ENCODE measurements at regions not wholly inside any gene's neighbourhood (a gene's known extent, or its start where the extent isn't known, plus 50 kb on each side); places are given as distances from the start of the nearest gene placed in this dataset.

DNA sequence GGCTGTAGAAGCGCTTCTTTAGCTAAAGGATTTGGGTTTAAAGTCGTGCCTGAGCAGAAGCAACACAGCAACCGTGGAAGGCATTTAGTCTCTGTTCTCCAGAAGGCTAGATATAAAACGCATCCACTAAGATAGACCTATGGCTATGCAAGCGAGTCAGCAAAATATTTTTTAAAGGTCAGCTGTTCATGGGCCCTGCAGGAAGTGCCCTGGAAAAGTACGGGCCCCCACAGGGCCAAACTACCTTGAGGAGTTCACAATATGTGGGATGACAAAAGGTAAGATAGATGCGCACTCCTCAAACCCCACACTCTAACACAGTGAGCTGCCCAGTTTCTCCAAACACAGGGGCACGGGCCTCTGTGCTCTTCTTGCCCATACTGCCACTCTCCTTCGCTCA lies 261.6 kb downstream of the VPS13C start:
- Histone ChIP-seq H3K9me3 (ENCODE audit: low read depth, low read length) (no peaks in the 10 kb centered on the region), H3K4me1 (ENCODE audit: insufficient read depth, low read length) (no peaks in the 10 kb centered on the region), H3K4me3 (ENCODE audit: low read length) (no peak overlapping the region), H3K27me3 (ENCODE audit: insufficient read depth, low read length) (peaks cover 5% of the 10 kb centered on the region)

DNA sequence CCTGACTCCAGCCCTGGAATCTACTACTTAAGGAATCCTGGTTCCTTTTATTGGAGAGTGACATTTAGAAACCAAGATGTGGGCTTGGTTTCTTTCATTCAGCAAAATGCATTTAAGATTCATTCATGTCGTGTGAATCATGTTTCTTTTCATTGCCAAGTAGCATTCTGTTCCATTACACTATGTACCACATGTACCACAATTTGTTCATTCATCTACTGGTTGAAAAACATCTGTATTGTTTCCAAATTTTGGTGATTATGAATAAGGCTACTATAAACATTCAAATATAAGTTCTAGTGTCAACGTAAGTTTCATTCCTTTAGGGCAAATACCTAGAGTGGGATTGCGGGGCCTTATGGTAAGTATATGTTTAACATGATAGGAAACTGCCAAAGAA lies 264.2 kb downstream of the VPS13C start:
- H3K27me3 ChIP-seq (ENCODE audit: insufficient read depth, low read length), result peaks cover 5% of the 10 kb centered on the region
- no peak overlapping the region for H3K4me3 ChIP-seq (ENCODE audit: low read length)
- H3K9me3 ChIP-seq (ENCODE audit: low read depth, low read length), result no peaks in the 10 kb centered on the region
- H3K4me1 ChIP-seq (ENCODE audit: insufficient read depth, low read length), result no peaks in the 10 kb centered on the region

DNA sequence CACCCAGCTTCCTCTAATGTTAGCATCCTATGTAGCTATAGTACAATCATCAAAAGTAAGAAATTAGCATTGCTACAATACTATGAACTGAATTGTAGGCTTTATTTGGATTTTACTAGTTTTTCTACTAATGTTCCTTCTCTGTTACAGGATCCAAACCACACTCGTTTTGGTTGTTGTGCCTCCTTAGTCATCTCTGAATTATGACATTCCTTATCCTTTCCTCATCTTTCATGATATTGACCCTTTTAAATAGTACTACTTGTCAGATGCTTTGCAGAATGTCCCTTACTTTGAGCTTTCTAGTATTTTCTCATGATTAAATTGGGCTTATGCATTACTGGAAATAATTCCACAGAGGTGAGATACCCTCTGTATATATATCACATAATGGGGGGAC lies 265.4 kb downstream of the VPS13C start:
- no peak overlapping the region for H3K4me3 ChIP-seq (ENCODE audit: low read length)
- no peaks in the 10 kb centered on the region for H3K4me1 ChIP-seq (ENCODE audit: insufficient read depth, low read length)
- H3K9me3 ChIP-seq (ENCODE audit: low read depth, low read length), result no peaks in the 10 kb centered on the region
- H3K27me3 ChIP-seq (ENCODE audit: insufficient read depth, low read length), result peaks cover 5% of the 10 kb centered on the region

DNA sequence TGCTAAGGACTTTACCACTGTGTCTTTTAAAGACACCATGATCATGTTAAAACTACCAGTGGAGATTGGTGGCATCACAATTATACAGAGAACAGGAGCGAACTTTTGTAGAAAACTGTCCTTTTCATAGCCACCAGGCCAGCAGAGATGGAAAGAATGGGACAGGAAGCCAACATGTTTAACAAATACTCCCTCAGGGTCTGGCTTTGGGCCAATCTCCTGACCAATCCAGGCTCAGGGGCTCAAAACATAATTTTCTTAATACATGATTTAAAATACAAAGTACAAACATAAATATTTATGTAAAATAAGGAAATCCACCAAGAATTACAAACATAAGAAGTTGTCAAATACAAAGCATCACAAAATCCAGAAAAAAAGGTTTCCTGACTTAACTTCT lies 266.0 kb downstream of the VPS13C start:
- Histone ChIP-seq H3K4me3 (ENCODE audit: low read length) (no peak overlapping the region), H3K27me3 (ENCODE audit: insufficient read depth, low read length) (peaks cover 5% of the 10 kb centered on the region), H3K4me1 (ENCODE audit: insufficient read depth, low read length) (no peaks in the 10 kb centered on the region), H3K9me3 (ENCODE audit: low read depth, low read length) (no peaks in the 10 kb centered on the region)

DNA sequence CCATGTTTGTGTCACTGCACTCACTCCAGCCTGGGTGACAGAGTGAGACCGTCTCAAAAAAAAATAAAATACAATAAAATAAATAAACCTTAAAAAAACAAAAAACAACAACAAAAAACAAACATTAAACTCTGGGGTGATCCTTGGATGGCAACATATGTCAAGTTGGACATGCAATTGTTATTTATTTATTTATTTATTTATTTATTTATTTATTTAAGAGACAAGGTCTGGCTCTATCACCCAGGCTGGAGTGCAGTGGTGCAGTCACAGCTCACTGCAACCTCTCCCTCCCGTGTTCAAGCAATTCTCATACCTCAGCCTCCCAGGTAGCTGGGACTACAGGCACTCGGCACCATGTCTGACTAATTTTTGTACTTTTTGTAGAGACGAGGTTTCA lies 275.5 kb downstream of the VPS13C start:
- no peaks in the 10 kb centered on the region for H3K9me3 ChIP-seq (ENCODE audit: low read depth, low read length)
- H3K4me1 ChIP-seq (ENCODE audit: insufficient read depth, low read length), result no peaks in the 10 kb centered on the region
- H3K4me3 ChIP-seq (ENCODE audit: low read length), result no peak overlapping the region
- H3K27me3 ChIP-seq (ENCODE audit: insufficient read depth, low read length), result peaks cover 3% of the 10 kb centered on the region

DNA sequence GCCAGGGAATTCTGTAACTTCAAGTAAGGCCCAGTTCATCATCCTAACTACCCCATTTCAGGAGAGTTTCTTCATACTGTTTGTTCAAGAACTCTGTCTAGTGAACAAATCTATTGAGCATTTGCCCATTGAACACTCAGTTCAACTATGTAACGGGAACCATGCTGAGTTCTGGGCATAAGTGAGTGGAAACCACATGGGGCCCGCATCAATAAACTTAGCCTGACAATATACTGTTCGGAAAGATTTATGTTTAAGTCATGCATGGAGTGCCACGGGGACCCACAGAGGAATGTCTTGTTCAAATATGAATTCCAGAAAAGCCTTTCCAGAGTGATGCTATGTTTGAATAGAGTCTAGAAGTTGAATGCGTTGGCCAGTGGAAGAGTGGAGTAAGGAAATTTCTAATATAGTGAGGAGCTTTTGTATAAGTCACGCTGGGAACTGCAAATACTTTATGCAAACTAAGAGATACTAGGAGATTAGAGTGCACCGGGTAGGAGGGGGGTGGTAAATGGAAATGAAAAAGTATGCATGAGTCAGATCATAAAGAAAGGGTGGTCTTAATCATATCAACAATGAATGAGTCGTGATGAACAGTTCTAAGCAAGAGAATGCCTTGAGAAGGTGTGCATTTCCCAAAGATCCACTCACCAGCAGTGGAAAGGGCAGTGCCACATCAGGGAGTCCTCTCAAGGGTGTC lies 279.8 kb downstream of the VPS13C start:
- Histone ChIP-seq H3K9me3 (ENCODE audit: low read depth, low read length) (no peaks in the 10 kb centered on the region), H3K27me3 (ENCODE audit: insufficient read depth, low read length) (no peaks in the 10 kb centered on the region), H3K4me3 (ENCODE audit: low read length) (no peak overlapping the region), H3K4me1 (ENCODE audit: insufficient read depth, low read length) (no peaks in the 10 kb centered on the region)

DNA sequence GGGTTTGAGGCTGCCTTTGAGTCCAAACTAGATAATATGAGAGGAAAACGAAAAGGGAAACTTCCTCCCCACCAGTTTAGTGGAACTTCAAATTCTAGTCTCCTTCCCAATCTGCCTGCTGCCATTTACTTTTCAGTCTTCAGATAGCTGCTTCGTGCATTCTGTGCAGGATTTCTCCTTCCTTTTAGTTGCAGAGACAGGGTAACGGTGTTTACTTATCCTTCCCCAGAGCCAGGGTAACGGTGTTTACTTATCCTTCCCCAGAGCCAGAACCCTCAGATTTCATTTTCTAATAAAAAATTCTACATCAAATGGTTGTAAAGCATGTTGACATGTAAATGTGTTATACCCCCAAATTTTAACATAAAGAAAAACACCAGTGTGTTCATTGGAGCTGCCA lies 282.6 kb downstream of the VPS13C start:
- Histone ChIP-seq H3K27me3 (ENCODE audit: insufficient read depth, low read length) (no peaks in the 10 kb centered on the region), H3K4me1 (ENCODE audit: insufficient read depth, low read length) (no peaks in the 10 kb centered on the region), H3K9me3 (ENCODE audit: low read depth, low read length) (no peaks in the 10 kb centered on the region), H3K4me3 (ENCODE audit: low read length) (no peak overlapping the region)

DNA sequence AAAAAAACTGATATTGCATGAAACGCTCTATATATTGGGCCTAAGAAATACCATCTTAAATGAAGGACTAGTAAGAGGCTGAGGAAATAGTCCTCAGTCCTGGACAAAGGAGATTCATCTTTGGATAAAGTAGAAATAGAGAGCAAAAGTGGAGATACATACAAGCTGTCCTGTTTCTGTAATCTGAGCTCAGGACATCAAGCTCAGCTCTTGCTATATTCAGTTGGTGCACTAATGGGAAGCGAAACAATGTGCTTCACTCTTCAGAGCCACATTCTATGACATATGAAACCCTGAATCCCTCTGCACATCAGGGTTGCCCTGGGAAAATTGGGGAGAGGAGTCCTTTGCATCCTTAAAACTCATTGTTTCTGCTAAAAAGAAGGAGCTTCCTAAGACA lies 290.7 kb downstream of the VPS13C start:
- peaks cover 4% of the 10 kb centered on the region for H3K27me3 ChIP-seq (ENCODE audit: insufficient read depth, low read length)
- H3K4me1 ChIP-seq (ENCODE audit: insufficient read depth, low read length), result no peaks in the 10 kb centered on the region
- H3K4me3 ChIP-seq (ENCODE audit: low read length), result no peak overlapping the region
- H3K9me3 ChIP-seq (ENCODE audit: low read depth, low read length), result no peaks in the 10 kb centered on the region

DNA sequence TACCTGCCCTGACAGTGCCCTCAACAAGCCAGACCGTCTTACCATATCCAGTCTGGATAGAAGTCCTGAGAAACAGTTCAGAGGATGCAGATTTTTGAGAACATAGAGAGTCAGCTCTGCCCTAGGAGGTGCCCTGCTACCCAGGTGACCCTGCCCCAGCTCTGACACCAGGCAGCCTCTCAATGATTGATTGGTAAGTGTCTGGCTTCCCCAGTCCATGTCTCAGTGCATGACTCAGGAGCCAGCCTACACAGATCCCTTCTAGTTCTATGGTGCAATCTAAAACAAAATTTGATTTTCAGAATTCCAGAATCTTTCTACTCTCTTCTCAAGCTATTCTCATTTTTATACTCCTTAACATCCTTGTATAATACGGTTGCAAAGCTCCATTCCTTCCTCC lies 292.1 kb downstream of the VPS13C start:
- Histone ChIP-seq H3K4me1 (ENCODE audit: insufficient read depth, low read length) (no peaks in the 10 kb centered on the region), H3K27me3 (ENCODE audit: insufficient read depth, low read length) (peaks cover 4% of the 10 kb centered on the region), H3K9me3 (ENCODE audit: low read depth, low read length) (no peaks in the 10 kb centered on the region), H3K4me3 (ENCODE audit: low read length) (no peak overlapping the region)

DNA sequence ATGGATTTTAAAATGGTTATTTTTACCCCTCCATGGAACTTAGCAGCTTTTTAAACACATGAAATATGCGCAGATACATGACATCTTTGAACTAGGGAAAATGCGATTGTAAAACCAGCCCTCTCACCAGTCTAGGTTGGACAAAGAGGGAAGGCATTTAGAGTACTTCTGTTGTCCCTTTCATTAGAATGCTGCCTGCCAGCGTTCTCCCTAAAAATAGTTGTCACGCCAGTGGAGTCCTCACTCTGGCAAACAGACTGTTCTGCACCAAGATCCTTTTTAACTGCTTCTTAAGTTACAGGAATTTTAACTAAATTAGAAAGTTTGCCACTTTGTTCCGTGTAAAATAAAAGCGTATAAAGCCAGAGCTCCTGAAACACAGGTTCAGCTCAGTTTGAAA lies 295.3 kb downstream of the VPS13C start:
- Histone ChIP-seq H3K4me3 (ENCODE audit: low read length) (no peak overlapping the region), H3K4me1 (ENCODE audit: insufficient read depth, low read length) (no peaks in the 10 kb centered on the region), H3K9me3 (ENCODE audit: low read depth, low read length) (no peaks in the 10 kb centered on the region), H3K27me3 (ENCODE audit: insufficient read depth, low read length) (peaks cover 4% of the 10 kb centered on the region)

DNA sequence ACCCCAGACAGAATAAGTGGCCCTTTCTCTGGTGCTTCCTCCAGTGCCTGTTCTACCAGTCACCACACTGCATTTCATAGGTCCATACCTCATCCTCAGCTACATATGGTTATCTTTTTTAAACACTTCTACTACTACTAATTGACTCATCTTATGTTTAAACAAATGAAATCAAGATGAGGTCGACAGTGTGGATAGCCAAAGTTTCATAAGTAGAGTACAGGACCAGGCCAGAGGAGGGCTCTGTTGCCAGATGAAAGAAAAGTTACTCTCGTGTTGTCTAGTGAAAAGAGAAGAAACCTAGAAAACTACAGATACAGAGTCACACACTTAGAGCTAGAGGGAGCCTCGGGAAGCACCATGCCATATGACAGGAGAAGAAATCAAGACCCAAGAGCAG lies 296.1 kb downstream of the VPS13C start:
- H3K4me1 ChIP-seq (ENCODE audit: insufficient read depth, low read length), result no peaks in the 10 kb centered on the region
- H3K27me3 ChIP-seq (ENCODE audit: insufficient read depth, low read length), result peaks cover 4% of the 10 kb centered on the region
- H3K9me3 ChIP-seq (ENCODE audit: low read depth, low read length), result no peaks in the 10 kb centered on the region
- no peak overlapping the region for H3K4me3 ChIP-seq (ENCODE audit: low read length)

DNA sequence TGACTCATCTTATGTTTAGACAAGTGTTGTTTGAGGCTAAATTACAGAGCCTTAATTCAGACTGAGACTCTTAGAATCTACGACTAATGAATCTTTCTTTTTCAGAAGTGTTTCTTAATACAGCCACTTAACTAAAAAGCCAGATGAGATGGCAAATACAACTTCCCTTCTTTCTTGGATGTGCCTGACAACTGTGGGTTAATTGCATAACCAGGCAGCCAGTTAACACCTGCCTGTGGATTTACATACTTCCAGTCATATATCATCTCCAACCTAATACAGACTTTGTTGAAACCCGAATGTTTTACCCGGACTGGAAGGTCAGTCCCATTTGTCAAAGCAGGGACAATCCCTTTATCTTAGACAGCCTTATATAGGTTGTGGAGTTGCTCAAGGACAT lies 297.6 kb downstream of the VPS13C start:
- no peak overlapping the region for H3K4me3 ChIP-seq (ENCODE audit: low read length)
- H3K9me3 ChIP-seq (ENCODE audit: low read depth, low read length), result no peaks in the 10 kb centered on the region
- H3K4me1 ChIP-seq (ENCODE audit: insufficient read depth, low read length), result no peaks in the 10 kb centered on the region
- peaks cover 4% of the 10 kb centered on the region for H3K27me3 ChIP-seq (ENCODE audit: insufficient read depth, low read length)

DNA sequence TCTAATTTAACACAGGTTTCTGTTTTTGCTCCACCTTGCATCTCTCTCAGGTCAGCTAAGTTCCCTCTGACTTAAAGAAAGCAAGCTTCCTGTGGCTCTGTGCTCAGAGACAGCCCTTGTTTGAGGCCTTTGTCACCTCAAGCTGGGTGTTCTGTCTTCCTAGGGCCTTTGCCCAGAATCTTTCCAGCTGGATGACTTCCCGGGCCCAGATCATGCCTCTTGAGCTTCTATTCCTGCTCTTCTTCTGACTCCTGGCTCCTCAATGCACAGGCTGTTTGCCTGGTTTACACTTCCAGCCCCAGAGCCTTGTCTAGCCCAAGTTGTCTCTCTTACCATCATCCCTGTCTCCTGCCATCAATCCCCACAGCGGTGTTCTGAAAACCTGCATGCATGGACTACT lies 300.6 kb downstream of the VPS13C start:
- H3K27me3 ChIP-seq (ENCODE audit: insufficient read depth, low read length), result no peaks in the 10 kb centered on the region
- no peaks in the 10 kb centered on the region for H3K9me3 ChIP-seq (ENCODE audit: low read depth, low read length)
- H3K4me1 ChIP-seq (ENCODE audit: insufficient read depth, low read length), result no peaks in the 10 kb centered on the region
- H3K4me3 ChIP-seq (ENCODE audit: low read length), result no peak overlapping the region

DNA sequence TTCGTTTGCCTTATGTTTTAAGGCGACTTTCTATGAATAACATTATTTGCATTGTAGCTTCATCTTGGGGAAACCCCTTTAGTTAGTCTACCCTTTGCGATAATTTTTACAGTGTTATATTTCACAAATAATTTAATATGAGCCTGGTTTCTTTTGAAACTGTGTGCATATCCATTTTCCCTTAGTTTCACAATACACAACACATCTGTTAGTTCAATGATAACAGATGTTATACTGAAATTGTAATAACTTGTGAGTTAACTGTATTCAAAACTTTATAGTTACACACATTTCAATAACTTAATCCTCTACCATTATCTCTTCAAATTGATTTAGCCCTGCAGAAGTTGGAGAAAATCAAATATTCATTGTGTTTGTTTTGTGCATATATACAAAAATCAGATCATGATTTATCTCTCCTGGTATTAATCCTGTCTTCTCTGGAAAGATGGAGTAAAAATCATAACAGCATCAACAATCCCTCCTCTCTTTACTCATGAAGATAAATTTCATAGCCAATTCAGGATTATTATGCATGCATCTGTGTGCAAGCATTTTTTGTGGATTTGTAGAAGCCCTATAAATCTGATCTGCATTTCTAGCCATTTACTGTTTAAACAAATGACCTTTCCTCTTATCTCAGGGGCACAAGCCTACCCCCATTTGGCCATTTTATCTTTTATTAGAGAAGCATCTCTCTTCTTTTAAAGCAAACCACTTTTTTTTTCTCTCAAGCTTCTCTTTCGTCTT lies 304.0 kb downstream of the VPS13C start:
- H3K9me3 ChIP-seq (ENCODE audit: low read depth, low read length), result no peaks in the 10 kb centered on the region
- no peaks in the 10 kb centered on the region for H3K4me1 ChIP-seq (ENCODE audit: insufficient read depth, low read length)
- H3K4me3 ChIP-seq (ENCODE audit: low read length), result no peak overlapping the region
- H3K27me3 ChIP-seq (ENCODE audit: insufficient read depth, low read length), result no peaks in the 10 kb centered on the region

DNA sequence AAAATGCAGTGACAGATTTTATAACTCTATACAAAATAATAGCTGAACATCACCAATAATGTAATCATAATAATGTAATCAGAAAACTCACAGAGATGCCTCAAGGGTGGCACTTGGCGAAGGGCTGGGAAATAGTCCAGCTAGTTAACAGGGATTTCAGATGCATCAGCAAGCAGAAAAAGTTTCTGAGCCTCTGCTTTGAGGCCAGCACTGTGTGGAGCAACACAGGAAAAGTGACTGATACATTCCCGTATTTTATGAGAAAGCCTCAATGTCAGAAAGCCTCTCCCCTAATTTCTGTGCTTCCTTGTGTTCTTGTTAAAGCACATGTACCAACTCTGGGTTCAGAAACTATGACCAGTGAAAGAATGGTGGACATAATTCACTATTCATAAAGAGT lies 304.8 kb downstream of the VPS13C start:
- Histone ChIP-seq H3K9me3 (ENCODE audit: low read depth, low read length) (no peaks in the 10 kb centered on the region), H3K4me1 (ENCODE audit: insufficient read depth, low read length) (no peaks in the 10 kb centered on the region), H3K4me3 (ENCODE audit: low read length) (no peak overlapping the region)

More for the DNA sequence above, 304.8 kb downstream of the VPS13C start:
- H3K27me3 ChIP-seq (ENCODE audit: insufficient read depth, low read length), result no peaks in the 10 kb centered on the region
